ENCODE measurements at regions not wholly inside any gene's neighbourhood (a gene's known extent, or its start where the extent isn't known, plus 50 kb on each side); places are given as distances from the start of the nearest gene placed in this dataset.
A peak's percentile ranks its signal among the peaks of the same experiment; 100 is the strongest.

DNA sequence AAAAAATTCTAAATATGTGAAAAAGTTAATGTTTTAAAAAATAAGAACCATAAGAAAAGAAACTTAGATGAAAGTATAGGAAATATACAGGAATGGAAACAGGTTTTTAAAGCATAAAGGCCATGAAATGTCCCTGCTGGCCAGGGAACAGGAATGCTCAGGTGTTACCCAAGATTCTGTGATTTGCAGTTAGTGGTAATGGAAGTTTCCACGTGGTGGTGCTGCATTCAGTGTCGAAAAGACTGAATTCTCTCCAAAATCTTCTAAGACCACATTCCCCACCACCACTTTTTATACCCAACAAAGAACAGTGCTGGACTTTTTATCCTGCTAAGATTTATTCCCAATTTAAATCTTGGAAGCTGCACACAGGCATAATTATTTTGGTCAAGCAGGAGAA, 126.2 kb downstream of the PRRX1 start:
- TF ChIP-seq, protein P1, sequence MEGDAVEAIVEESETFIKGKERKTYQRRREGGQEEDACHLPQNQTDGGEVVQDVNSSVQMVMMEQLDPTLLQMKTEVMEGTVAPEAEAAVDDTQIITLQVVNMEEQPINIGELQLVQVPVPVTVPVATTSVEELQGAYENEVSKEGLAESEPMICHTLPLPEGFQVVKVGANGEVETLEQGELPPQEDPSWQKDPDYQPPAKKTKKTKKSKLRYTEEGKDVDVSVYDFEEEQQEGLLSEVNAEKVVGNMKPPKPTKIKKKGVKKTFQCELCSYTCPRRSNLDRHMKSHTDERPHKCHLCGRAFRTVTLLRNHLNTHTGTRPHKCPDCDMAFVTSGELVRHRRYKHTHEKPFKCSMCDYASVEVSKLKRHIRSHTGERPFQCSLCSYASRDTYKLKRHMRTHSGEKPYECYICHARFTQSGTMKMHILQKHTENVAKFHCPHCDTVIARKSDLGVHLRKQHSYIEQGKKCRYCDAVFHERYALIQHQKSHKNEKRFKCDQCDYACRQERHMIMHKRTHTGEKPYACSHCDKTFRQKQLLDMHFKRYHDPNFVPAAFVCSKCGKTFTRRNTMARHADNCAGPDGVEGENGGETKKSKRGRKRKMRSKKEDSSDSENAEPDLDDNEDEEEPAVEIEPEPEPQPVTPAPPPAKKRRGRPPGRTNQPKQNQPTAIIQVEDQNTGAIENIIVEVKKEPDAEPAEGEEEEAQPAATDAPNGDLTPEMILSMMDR (optimal IDR thresholded peaks at IDR 0.05 in 1 of 3, IDR thresholded peaks at IDR 0.05 in 1 of 3, conservative IDR thresholded peaks at IDR 0.05 in 1 of 3; ENCODE audit: extremely low read depth in 1 of 3, insufficient read depth in 2 of 3, low read length in 3 of 3), result peak in 1 of 3 experiments; percentile 18
- no peak for TF ChIP-seq EZH2 (IDR thresholded peaks at IDR 0.05; ENCODE audit: low read length)
